ENCODE measurements at regions not wholly inside any gene's neighbourhood (a gene's known extent, or its start where the extent isn't known, plus 50 kb on each side); places are given as distances from the start of the nearest gene placed in this dataset.

GRCh38 chr11:127288926-127289325 is 288.4 kb upstream of the KIRREL3 start:
- no peak overlapping the region for H3K4me3 ChIP-seq (ENCODE audit: low read depth, low read length)
- no peak for TF ChIP-seq CTCF (IDR thresholded peaks at IDR 0.05; ENCODE audit: low read depth, low read length)

- H3K4me3 ChIP-seq (ENCODE audit: low read depth, low read length), result no peak overlapping the region
- TF ChIP-seq CTCF (IDR thresholded peaks at IDR 0.05; ENCODE audit: low read depth, low read length), result no peak
Observed at GRCh38 chr11:127281534-127281933, 281.0 kb upstream of the KIRREL3 start.

- no peak for TF ChIP-seq CTCF (IDR thresholded peaks at IDR 0.05; ENCODE audit: low read depth, low read length)
- H3K4me3 ChIP-seq (ENCODE audit: low read depth, low read length), result no peak overlapping the region
Observed at GRCh38 chr11:127275774-127276173, 275.2 kb upstream of the KIRREL3 start.

GRCh38 chr11:127274328-127274676 is 273.7 kb upstream of the KIRREL3 start:
- TF ChIP-seq CTCF (IDR thresholded peaks at IDR 0.05; ENCODE audit: low read depth, low read length), result no peak

GRCh38 chr11:127273593-127274327 is 273.2 kb upstream of the KIRREL3 start:
- no peak for TF ChIP-seq CTCF (IDR thresholded peaks at IDR 0.05; ENCODE audit: low read depth, low read length)
- H3K4me3 ChIP-seq (ENCODE audit: low read depth, low read length), result no peak overlapping the region

More at GRCh38 chr11:127274328-127274676, 273.7 kb upstream of the KIRREL3 start:
- H3K4me3 ChIP-seq (ENCODE audit: low read depth, low read length), result no peak overlapping the region

GRCh38 chr11:127270851-127271250 is 270.3 kb upstream of the KIRREL3 start:
- H3K4me3 ChIP-seq (ENCODE audit: low read depth, low read length), result no peak overlapping the region
- TF ChIP-seq CTCF (IDR thresholded peaks at IDR 0.05; ENCODE audit: low read depth, low read length), result no peak

GRCh38 chr11:127269911-127270310 is 269.3 kb upstream of the KIRREL3 start:
- TF ChIP-seq CTCF (IDR thresholded peaks at IDR 0.05; ENCODE audit: low read depth, low read length), result no peak
- H3K4me3 ChIP-seq (ENCODE audit: low read depth, low read length), result no peak overlapping the region

All from WI38 (cell line).